ENCODE measurements at regions not wholly inside any gene's neighbourhood (a gene's known extent, or its start where the extent isn't known, plus 50 kb on each side); places are given as distances from the start of the nearest gene placed in this dataset.

DNA sequence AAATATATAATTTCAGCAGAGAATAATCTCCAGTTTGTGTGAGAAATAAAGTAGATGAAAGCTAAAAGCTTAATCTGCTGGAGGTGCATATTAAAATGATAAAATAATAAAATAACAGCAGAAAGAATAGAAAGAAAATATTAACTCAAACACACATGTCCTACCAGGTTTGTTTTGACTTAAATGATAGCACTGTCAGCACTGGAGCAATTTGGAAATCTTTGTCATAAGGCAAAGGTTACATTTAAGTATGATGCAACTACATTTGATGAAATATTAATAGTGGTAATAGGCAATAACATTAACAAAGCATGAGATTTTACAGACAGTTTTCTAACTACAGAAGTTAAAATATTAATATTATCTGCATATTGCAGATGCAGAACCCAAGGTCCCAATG is 2380.1 kb downstream of the PCDH9 start:
- Histone ChIP-seq H3K9ac (ENCODE audit: low read length) (no peak overlapping the region), H3K27ac (ENCODE audit: low read depth, low read length) (no peak overlapping the region), H3K36me3 (ENCODE audit: low read length) (no peaks in the 10 kb centered on the region), H3K9me2 (replicated peaks; ENCODE audit: insufficient read depth, low read length) (no peaks in the 10 kb centered on the region), H3F3A (ENCODE audit: insufficient read depth) (no peaks in the 10 kb centered on the region), H3K27me3 (ENCODE audit: low read length) (no peaks in the 10 kb centered on the region), H4K20me1 (ENCODE audit: low read depth, low read length) (no peaks in the 10 kb centered on the region), H3K4me2 (ENCODE audit: low read depth, low read length, poor library complexity, severe bottlenecking) (no peak overlapping the region), H3K79me2 (ENCODE audit: insufficient read depth, low read length) (no peaks in the 10 kb centered on the region), H2AFZ (ENCODE audit: low read depth, low read length, severe bottlenecking) (no peak overlapping the region), H3K4me3 (ENCODE audit: insufficient read depth, low read length, poor library complexity, severe bottlenecking) (no peak overlapping the region), H3K9me3 (ENCODE audit: insufficient read depth, low read length) (no peaks in the 10 kb centered on the region)
- TF ChIP-seq EZH2phosphoT487 (conservative IDR thresholded peaks at IDR 0.05; ENCODE audit: low read length), result no peak
- TF ChIP-seq, protein P1, sequence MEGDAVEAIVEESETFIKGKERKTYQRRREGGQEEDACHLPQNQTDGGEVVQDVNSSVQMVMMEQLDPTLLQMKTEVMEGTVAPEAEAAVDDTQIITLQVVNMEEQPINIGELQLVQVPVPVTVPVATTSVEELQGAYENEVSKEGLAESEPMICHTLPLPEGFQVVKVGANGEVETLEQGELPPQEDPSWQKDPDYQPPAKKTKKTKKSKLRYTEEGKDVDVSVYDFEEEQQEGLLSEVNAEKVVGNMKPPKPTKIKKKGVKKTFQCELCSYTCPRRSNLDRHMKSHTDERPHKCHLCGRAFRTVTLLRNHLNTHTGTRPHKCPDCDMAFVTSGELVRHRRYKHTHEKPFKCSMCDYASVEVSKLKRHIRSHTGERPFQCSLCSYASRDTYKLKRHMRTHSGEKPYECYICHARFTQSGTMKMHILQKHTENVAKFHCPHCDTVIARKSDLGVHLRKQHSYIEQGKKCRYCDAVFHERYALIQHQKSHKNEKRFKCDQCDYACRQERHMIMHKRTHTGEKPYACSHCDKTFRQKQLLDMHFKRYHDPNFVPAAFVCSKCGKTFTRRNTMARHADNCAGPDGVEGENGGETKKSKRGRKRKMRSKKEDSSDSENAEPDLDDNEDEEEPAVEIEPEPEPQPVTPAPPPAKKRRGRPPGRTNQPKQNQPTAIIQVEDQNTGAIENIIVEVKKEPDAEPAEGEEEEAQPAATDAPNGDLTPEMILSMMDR (IDR thresholded peaks at IDR 0.05; ENCODE audit: insufficient read depth, low read length, poor library complexity, severe bottlenecking), result no peak

DNA sequence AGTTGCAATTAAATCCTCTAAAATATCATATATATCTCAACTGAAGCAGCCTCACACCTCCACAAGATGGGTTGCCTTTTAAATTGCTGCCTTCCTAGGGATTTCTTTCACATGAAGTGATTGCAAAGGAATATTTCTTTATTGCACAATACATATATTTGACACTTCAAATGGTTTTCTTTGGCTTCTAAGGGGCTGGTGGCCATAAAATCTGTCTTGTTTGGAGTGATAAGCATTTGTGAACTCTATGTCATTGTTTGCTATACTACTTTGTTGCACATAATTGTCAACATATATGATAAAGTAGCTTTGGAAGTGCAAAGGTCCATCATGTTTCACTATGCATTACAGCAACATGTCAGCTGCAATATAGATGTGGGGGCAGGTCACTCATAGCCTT is 2380.9 kb downstream of the PCDH9 start:
- Histone ChIP-seq H3K27me3 (ENCODE audit: low read length) (no peaks in the 10 kb centered on the region), H3F3A (ENCODE audit: insufficient read depth) (no peaks in the 10 kb centered on the region), H3K9me2 (replicated peaks; ENCODE audit: insufficient read depth, low read length) (no peaks in the 10 kb centered on the region), H3K27ac (ENCODE audit: low read depth, low read length) (no peak overlapping the region), H3K79me2 (ENCODE audit: insufficient read depth, low read length) (no peaks in the 10 kb centered on the region), H3K9me3 (ENCODE audit: insufficient read depth, low read length) (no peaks in the 10 kb centered on the region), H3K36me3 (ENCODE audit: low read length) (no peaks in the 10 kb centered on the region), H2AFZ (ENCODE audit: low read depth, low read length, severe bottlenecking) (no peak overlapping the region), H3K4me2 (ENCODE audit: low read depth, low read length, poor library complexity, severe bottlenecking) (no peak overlapping the region), H3K4me3 (ENCODE audit: insufficient read depth, low read length, poor library complexity, severe bottlenecking) (no peak overlapping the region), H4K20me1 (ENCODE audit: low read depth, low read length) (no peaks in the 10 kb centered on the region), H3K9ac (ENCODE audit: low read length) (no peak overlapping the region)
- TF ChIP-seq, protein P1 (IDR thresholded peaks at IDR 0.05; ENCODE audit: insufficient read depth, low read length, poor library complexity, severe bottlenecking), result no peak
- no peak for TF ChIP-seq EZH2phosphoT487 (conservative IDR thresholded peaks at IDR 0.05; ENCODE audit: low read length)

DNA sequence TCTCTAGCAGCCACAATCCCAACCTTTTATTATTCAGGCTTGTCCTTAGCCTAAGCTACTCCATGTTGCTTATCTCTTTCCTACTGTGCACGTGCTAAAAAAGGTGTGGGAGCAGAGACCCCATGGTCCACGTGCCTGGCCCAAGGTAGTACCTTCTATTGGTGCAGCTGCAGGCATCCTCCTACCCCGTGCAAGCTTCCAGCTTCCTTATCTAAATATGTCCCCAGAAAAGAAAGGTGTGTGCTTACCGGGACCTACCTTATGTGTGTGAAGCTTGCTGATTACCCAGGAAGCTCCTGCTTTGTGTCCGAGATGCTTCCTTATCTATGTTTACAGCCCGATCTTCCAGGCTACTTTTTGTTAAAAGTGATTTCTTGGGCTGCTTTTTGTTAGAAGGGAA is 2382.4 kb downstream of the PCDH9 start:
- H2AFZ ChIP-seq (ENCODE audit: low read depth, low read length, severe bottlenecking), result no peak overlapping the region

More for the DNA sequence above, 2382.4 kb downstream of the PCDH9 start:
- Histone ChIP-seq H3K9me2 (replicated peaks; ENCODE audit: insufficient read depth, low read length) (no peaks in the 10 kb centered on the region), H3K79me2 (ENCODE audit: insufficient read depth, low read length) (no peaks in the 10 kb centered on the region), H3K36me3 (ENCODE audit: low read length) (no peaks in the 10 kb centered on the region), H4K20me1 (ENCODE audit: low read depth, low read length) (no peaks in the 10 kb centered on the region), H3K27ac (ENCODE audit: low read depth, low read length) (no peak overlapping the region), H3K4me3 (ENCODE audit: insufficient read depth, low read length, poor library complexity, severe bottlenecking) (no peak overlapping the region), H3K4me2 (ENCODE audit: low read depth, low read length, poor library complexity, severe bottlenecking) (no peak overlapping the region), H3F3A (ENCODE audit: insufficient read depth) (no peaks in the 10 kb centered on the region), H3K9ac (ENCODE audit: low read length) (no peak overlapping the region), H3K9me3 (ENCODE audit: insufficient read depth, low read length) (no peaks in the 10 kb centered on the region), H3K27me3 (ENCODE audit: low read length) (no peaks in the 10 kb centered on the region)
- TF ChIP-seq EZH2phosphoT487 (conservative IDR thresholded peaks at IDR 0.05; ENCODE audit: low read length), result no peak
- TF ChIP-seq, protein P1 (IDR thresholded peaks at IDR 0.05; ENCODE audit: insufficient read depth, low read length, poor library complexity, severe bottlenecking), result no peak

Data from SU-DHL-6 (cell line).